Natural killer cell treated with Interleukin-12 subunit alpha and Interleukin-12 subunit beta and Interleukin-15 and Interleukin-18, amount 100 ng/mL, for 72 hours (primary cell): ENCODE measurements at regions not wholly inside any gene's neighbourhood (a gene's known extent, or its start where the extent isn't known, plus 50 kb on each side); places are given as distances from the start of the nearest gene placed in this dataset.

Source experiments
- ATAC-seq, 2 donors: fragments of 150-1000 bp; cut with Tn5 transposase in 1 of 2; sonication (Bioruptor Pico), chemical (Tn5 transposase) in 1 of 2; 2 replicates each; pipeline ENCODE4 v1.10.0; 2021
- DNase-seq: peaks from one replicate; pipeline ENCODE4 v3.0.0; 2022; ENCODE audit warnings: low spot score
- H3K27ac Mint-ChIP-seq, 2 donors: 1 replicate in 1 of 2; 2 replicates in 1 of 2; pipeline ENCODE4 v1.8.0; 2022; ENCODE audit warnings: mixed read lengths in 2 of 2, mild to moderate bottlenecking in 1 of 2, moderate library complexity in 1 of 2
- H3K27me3 Mint-ChIP-seq, 2 donors: 1 replicate in 1 of 2; 2 replicates in 1 of 2; pipeline ENCODE4 v1.8.0; 2022; ENCODE audit warnings: mixed read lengths in 2 of 2
- H3K36me3 Mint-ChIP-seq: one replicate; pipeline ENCODE4 v1.8.0; 2022; ENCODE audit warnings: mixed read lengths
- H3K4me1 Mint-ChIP-seq, 2 donors: 1 replicate in 1 of 2; 2 replicates in 1 of 2; pipeline ENCODE4 v1.8.0; 2022; ENCODE audit warnings: low read depth in 2 of 2, mixed read lengths in 2 of 2, mild to moderate bottlenecking in 1 of 2
- H3K4me3 Mint-ChIP-seq: one replicate; pipeline ENCODE4 v1.8.0; 2022; ENCODE audit warnings: mixed read lengths
- H3K9me3 Mint-ChIP-seq: 2 replicates; pipeline ENCODE4 v1.8.0; 2022; ENCODE audit warnings: mixed read lengths

DNA sequence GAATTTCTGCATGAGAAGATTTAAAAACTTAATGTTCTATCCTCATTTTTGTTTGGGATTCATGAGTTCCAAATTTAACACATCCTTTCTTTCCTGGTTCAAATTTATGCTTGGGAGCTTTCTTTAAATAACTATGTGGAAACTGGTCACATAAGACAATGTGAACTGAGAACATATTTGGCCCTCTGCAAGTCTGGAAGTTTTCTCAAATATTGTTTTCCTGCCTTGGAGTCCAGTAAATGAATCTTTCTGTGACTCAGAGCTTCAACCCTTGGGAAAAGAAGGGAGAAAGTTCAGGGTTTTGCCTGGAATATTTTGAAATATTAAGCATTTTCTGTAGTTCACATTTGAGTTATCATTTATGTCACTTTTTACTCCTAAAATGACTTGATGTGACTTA lies 559.0 kb upstream of the NRP1 start:
- H3K4me3 Mint-ChIP-seq = no peak overlapping the region
- no peak overlapping the region for H3K27ac Mint-ChIP-seq
- H3K9me3 Mint-ChIP-seq = no peaks in the 10 kb centered on the region
- H3K27me3 Mint-ChIP-seq = peaks cover 17 to 28% of the 10 kb centered on the region in 2 donors
- H3K4me1 Mint-ChIP-seq = no peaks in the 10 kb centered on the region
- no peak for ATAC-seq
- no peaks in the 10 kb centered on the region for H3K36me3 Mint-ChIP-seq
- DNase-seq = no peak

DNA sequence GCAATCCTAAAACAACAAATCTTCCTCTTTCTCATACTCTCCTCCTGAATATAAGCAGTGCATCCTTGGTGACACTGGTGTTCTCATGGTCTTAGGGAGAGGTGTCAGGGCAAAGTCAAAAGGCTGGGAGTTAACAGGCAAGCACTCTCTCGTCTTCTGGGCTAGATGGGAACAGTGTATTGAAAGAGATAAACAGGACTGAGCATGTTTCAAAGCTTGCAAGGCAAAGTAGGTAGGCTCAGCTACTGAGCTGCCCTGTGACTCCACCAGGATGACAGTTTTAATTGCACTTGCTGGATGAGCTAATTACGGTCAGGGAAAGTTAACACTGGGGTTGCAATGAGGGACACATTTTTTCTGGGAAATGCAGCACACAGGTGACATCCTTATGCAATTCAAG lies 554.9 kb upstream of the NRP1 start:
- Mint-ChIP-seq H3K4me1 (no peaks in the 10 kb centered on the region), H3K27me3 (peaks cover 10% of the 10 kb centered on the region in 2 donors), H3K36me3 (no peaks in the 10 kb centered on the region), H3K4me3 (no peak overlapping the region), H3K9me3 (no peaks in the 10 kb centered on the region), H3K27ac (no peak overlapping the region)
- ATAC-seq = no peak
- no peak for DNase-seq

DNA sequence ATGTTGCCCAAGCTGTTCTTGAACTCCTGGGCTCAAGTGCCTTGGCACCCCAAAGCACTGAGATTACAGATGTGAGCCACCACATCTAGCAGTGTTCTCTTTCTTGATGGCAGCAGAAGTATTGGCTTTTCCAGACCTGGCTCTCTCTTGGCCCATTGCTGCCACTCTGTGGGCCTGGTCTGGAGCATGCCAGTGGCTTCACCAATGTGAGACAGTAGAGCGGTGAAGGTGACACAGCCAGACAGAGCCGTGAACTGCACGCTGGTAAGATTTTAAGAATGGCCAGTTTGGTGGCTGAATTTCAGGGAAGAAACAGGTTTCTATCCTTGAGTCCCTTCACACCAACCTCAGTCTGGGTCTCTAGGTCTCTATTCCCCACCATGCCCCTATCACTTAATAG lies 552.7 kb upstream of the NRP1 start:
- Mint-ChIP-seq H3K4me1 (no peaks in the 10 kb centered on the region), H3K27me3 (peaks cover 10 to 12% of the 10 kb centered on the region in 2 donors), H3K9me3 (no peaks in the 10 kb centered on the region), H3K36me3 (no peaks in the 10 kb centered on the region), H3K27ac (no peak overlapping the region), H3K4me3 (no peak overlapping the region)
- ATAC-seq (no peak), DNase-seq (no peak)

DNA sequence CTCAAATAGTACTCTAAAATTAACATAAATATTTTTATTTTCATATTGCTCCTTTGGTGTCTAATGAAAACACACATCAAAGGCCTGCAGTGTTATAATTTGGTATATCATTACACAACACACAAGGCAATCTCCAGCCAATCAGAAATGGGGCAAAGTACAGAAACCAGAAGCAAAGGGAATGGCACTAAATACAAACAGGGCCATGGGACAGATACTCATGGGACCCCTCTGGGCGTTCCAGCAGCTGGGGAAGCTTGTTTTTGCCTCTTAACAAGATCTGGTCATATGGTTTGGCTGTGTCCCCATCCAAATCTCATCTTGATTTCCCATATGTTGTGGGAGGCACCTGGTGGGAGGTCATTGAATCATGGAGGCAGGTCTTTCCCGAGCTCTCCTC lies 551.8 kb upstream of the NRP1 start:
- Mint-ChIP-seq H3K4me3 (no peak overlapping the region), H3K9me3 (no peaks in the 10 kb centered on the region), H3K27ac (no peak overlapping the region), H3K27me3 (peaks cover 16 to 17% of the 10 kb centered on the region in 2 donors), H3K4me1 (no peaks in the 10 kb centered on the region), H3K36me3 (no peaks in the 10 kb centered on the region)
- no peak for ATAC-seq
- DNase-seq = no peak

DNA sequence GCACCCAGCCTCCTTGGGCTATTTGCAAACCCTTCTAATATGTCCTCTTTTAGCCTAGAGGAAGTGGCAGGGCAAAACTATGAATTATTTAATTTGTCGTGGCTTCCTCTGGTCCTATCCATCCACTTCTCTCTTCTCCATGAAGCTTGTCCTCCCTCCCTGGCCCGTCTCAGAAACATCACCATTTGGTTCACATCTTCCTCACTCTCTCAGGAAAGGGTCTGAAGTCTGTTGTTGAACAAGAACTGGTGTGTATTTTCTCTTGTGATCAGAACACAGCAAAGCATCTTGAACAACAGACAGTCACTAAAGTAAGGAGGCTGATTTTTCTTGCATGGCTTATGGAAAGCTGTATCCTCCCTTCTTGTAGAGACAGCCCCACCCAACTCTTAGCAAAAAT lies 550.1 kb upstream of the NRP1 start:
- ATAC-seq (no peak), DNase-seq (no peak)
- Mint-ChIP-seq H3K4me3 (no peak overlapping the region), H3K27ac (no peak overlapping the region), H3K4me1 (no peaks in the 10 kb centered on the region), H3K9me3 (no peaks in the 10 kb centered on the region), H3K36me3 (peaks cover 4% of the 10 kb centered on the region), H3K27me3 (peaks cover 23 to 28% of the 10 kb centered on the region in 2 donors)

DNA sequence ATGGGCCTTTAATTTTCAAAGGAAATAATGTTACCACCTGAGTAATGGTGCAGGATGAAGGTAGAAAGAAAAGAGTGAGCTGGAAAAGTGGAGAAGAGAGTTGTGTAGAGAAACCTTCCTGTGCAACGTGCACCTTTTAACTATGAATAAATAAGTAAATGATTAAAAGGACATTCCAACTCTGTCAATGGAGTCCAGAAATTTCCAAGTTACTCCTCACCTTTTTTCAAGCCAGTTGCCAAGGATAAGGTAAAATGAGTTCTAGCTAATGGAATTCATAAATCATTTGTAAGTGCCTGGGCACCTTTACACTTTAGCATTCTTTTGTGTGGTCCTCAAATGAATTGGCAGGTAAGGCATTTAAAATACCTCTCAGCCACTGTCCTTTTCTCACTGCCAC lies 549.4 kb upstream of the NRP1 start:
- Mint-ChIP-seq H3K27me3 (peaks cover 18 to 22% of the 10 kb centered on the region in 2 donors), H3K9me3 (no peaks in the 10 kb centered on the region), H3K4me1 (no peaks in the 10 kb centered on the region), H3K27ac (no peak overlapping the region), H3K4me3 (no peak overlapping the region), H3K36me3 (peaks cover 4% of the 10 kb centered on the region)
- ATAC-seq (no peak), DNase-seq (no peak)

DNA sequence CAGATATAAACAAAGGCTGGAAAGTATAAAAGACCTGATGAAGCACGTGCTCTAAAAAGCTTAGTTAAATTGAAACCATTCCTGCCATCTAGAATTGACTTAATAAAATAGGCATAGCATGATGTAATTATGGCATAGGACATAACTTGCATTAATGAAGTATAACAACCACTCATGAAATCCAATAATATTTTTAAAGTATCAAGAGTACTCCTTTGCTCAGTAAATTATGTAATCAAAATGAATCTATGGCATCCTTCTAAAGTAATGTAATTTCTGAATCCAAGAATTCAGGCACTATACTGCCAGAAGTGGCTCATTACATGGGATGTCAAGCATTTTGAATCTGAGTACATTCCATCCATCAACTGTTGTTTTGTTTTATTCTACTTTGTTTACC lies 548.5 kb upstream of the NRP1 start:
- Mint-ChIP-seq H3K9me3 (no peaks in the 10 kb centered on the region), H3K27ac (no peak overlapping the region), H3K4me1 (no peaks in the 10 kb centered on the region), H3K27me3 (peaks cover 18 to 22% of the 10 kb centered on the region in 2 donors), H3K4me3 (no peak overlapping the region), H3K36me3 (peaks cover 4% of the 10 kb centered on the region)
- DNase-seq (no peak), ATAC-seq (no peak)

DNA sequence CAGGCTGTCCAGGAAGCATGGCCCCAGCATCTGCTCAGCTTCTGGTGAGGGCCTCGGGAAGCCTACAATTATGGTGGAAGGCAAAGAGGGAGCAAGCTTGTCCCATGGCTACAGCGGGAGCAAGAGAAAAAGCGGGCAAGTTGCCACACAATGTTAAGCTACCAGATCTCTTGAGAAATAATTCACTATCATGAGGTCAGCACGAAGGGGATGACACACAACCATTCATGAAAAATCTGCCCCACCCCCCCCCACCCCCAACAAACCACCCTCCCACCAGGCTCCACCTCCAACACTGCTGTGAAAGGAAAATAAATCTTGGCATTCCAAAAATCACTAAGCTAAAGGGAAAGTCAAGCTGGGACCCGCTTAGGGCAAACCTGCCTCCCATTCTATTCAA lies 545.8 kb upstream of the NRP1 start:
- Mint-ChIP-seq H3K4me3 (no peak overlapping the region), H3K36me3 (peaks cover 4% of the 10 kb centered on the region), H3K9me3 (no peaks in the 10 kb centered on the region), H3K4me1 (no peaks in the 10 kb centered on the region), H3K27ac (no peak overlapping the region), H3K27me3 (peaks cover 25 to 35% of the 10 kb centered on the region in 2 donors)
- DNase-seq = no peak
- ATAC-seq = no peak

DNA sequence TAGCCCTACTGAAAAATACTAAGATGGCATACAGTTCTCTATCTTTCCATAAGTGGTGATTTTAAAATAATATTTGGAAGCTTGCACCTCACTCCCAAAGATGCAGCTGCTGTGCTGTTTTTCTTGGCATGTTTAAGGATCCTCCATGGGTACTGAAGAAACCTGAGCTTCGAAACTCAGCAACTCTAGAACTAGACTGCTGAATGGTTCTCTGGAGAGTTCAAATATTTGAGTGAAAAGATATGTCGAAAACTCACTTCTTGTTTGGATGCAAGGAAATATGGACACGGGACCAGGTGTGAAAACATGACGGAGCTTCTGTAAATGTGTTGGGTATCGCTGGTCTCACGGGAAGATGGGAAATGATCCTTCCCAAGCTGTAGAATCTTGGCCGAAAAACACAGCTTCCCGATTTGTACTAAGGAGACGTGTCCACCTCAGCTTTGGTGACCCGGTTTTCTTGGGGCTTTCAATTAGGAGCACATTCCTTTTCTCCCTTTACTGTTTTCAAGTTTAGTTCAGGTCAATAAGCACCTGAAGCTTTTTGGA lies 543.8 kb upstream of the NRP1 start:
- Mint-ChIP-seq H3K4me1 (no peaks in the 10 kb centered on the region), H3K27ac (no peak overlapping the region), H3K36me3 (peaks cover 4% of the 10 kb centered on the region), H3K27me3 (peaks cover 23 to 35% of the 10 kb centered on the region in 2 donors), H3K9me3 (no peaks in the 10 kb centered on the region), H3K4me3 (no peak overlapping the region)
- no peak for ATAC-seq
- no peak for DNase-seq

DNA sequence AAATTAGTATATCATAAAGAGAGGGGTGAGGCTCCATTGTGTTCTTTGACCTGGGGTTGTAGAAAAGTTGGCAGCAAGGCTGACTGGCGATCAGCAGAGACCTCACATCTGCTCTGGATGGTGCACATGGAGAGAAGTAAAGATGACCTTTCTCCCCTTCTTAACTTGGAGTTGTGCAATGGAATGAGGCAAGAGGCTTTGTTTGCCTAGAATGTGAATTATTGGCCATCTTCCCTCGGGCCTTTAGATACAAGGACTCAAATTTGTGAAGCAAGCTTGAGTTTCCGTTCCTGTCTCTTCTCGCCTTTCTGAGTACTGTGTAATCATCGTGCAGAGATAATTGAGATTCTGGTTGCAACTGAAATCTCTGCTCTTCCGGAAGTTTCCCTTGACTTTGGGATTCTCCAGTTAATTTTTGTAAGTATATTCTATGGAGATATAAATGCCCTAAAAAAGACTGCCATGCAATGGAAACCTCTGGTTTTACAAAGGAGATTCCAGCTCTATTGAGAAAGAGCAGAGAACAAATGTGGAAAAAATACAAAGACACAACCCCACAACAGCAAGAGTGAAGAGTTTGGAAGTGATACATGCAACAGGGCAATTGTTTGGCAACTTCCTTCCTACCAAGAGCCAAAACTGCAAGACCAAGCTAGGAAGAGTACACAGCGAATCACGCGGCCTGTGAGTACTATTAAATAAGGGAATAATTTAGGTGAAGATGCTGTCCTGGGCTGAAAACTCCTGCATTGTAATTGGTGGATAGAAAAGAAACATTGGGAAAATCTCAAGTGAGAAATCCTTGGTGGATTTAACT lies 542.3 kb upstream of the NRP1 start:
- Mint-ChIP-seq H3K27ac (no peak overlapping the region), H3K9me3 (no peaks in the 10 kb centered on the region), H3K36me3 (peaks cover 4% of the 10 kb centered on the region), H3K27me3 (peaks cover 28 to 46% of the 10 kb centered on the region in 2 donors), H3K4me1 (no peaks in the 10 kb centered on the region), H3K4me3 (no peak overlapping the region)
- no peak for ATAC-seq
- DNase-seq = no peak

DNA sequence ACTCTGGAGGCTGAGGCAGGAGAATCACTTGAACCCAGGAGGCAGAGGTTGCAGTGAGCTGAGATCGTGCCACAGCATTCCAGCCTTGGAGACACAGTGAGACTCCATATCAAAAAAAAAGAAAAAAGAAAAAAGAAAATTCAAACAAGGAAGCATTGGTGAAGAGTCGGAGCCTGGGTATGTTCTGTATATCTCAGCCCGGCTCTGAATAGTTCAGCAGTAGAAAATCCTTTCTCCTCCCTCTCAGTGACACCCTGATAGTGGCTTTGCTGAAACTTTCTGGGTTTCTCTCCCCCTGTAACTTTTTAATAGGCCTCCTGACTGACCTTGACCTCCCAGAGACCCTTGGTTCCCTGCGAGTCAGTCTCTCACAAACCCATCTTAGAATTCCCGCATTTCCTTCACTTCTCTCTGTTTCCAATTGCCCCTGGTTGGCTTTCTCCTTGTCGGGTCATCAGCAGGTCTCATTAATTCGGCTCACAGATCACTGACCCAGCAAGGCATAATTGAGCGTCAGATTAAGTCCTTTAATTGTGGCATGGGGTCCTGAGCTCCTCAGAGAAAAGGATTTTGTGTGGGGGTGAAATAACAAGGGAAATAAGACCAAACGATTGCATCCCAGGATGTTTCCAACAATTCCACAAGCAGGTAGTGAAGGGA lies 541.6 kb upstream of the NRP1 start:
- Mint-ChIP-seq H3K9me3 (no peaks in the 10 kb centered on the region), H3K4me1 (peaks cover 5 to 6% of the 10 kb centered on the region in 2 donors), H3K27ac (no peak overlapping the region), H3K36me3 (peaks cover 4% of the 10 kb centered on the region), H3K27me3 (peaks cover 27 to 45% of the 10 kb centered on the region in 2 donors), H3K4me3 (no peak overlapping the region)
- ATAC-seq = no peak
- no peak for DNase-seq

DNA sequence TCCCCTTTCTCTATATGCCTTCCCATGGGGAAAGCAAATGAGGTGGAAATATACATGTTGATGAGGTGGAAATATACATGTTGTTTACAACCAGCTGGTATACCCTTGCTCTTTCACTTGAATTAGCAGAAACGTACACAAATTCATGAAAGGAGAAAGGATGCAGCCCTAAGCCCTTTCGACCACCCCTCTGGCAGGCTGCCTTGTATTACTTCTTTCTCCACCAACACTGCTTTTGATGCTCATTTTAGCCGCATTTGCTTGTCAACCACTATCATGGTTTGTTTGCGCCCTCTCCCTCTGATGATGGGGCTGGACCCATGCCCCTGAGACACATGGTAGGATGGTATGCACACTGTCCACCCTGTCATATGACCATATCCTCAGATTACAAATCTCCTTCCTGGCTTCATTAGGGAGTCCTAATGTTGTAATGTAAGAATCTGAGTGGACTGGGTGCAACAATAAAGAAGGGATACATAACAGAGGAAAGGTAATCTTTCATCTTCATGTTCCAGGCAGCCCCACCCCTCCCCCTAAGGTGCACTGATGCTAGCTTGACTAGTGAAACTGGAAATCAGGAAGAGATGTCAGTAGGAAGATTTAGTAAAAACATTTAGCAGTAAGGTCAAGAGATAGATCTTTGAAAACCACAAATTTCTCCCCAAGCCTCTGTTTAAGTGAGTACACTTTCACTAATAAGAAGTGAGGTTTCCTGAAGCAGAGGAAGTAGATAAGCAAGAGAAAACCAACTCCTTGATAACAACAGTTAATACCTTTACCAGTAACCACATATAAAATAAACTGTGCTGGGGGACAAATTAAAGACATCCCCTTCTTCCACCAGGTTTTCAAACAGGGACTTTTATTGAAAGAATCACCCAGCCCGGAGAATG lies 536.8 kb upstream of the NRP1 start:
- Mint-ChIP-seq H3K4me3 (no peak overlapping the region), H3K9me3 (no peaks in the 10 kb centered on the region), H3K4me1 (peaks cover 5 to 6% of the 10 kb centered on the region in 2 donors), H3K27ac (peak overlapping the region in 1 of 2 donors; percentile 8), H3K27me3 (peaks cover 23 to 51% of the 10 kb centered on the region in 2 donors), H3K36me3 (no peaks in the 10 kb centered on the region)
- ATAC-seq (no peak), DNase-seq (no peak)

DNA sequence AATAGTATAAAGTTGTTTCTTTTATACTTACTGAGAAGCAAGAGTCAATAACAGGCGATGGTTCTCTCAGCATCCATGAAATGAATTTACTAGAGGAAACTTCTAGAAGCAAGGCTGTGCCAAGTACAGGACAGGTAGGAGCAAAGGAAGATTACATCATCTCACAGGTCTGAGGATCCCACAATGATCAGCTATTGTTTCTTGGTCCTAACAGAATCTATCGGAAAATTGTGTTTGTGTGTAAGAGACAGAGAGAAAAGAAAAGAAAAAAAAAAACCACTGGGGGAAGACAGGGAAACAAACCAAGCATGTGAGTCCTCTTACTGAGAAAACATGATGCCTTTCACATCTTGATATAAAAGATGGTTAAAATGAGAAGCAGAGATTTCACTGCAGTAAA lies 535.0 kb upstream of the NRP1 start:
- Mint-ChIP-seq H3K9me3 (no peaks in the 10 kb centered on the region), H3K4me1 (peaks cover 5 to 6% of the 10 kb centered on the region in 2 donors), H3K36me3 (no peaks in the 10 kb centered on the region), H3K27me3 (peaks cover 27 to 67% of the 10 kb centered on the region in 2 donors), H3K4me3 (no peak overlapping the region), H3K27ac (no peak overlapping the region)
- ATAC-seq (no peak), DNase-seq (no peak)
